Sigmoid colon (tissue), 4 donors: ENCODE measurements at regions not wholly inside any gene's neighbourhood (a gene's known extent, or its start where the extent isn't known, plus 50 kb on each side); places are given as distances from the start of the nearest gene placed in this dataset.
A peak's percentile ranks its signal among the peaks of the same experiment; 100 is the strongest.

Experiments used
- CTCF ChIP-seq, 4 experiments: fragments of 450-650 bp in 3 of 4; fragments of 200-600 bp in 1 of 4; IDR thresholded peaks; one replicate each; pipeline ENCODE4 v1.5.1; 2016 to 2019; ENCODE audit warnings: antibody characterized with exemption in 4 of 4, mild to moderate bottlenecking in 3 of 4, moderate library complexity in 2 of 4
- EP300 ChIP-seq, 4 donors: sonication (generic); formaldehyde crosslinking; IDR thresholded peaks; one replicate each; pipeline ENCODE4 v1.6.1; 2017; ENCODE audit warnings: antibody characterized with exemption in 4 of 4
- POLR2A ChIP-seq, 2 donors: fragments of 450-650 bp; IDR thresholded peaks; one replicate each; pipeline ENCODE4 v1.6.1; 2016; ENCODE audit warnings: antibody characterized with exemption in 2 of 2, mild to moderate bottlenecking in 2 of 2, moderate library complexity in 2 of 2
- POLR2AphosphoS5 ChIP-seq, 4 donors: sonication (generic); formaldehyde crosslinking; IDR thresholded peaks; one replicate each; pipeline ENCODE4 v1.6.1; 2017; ENCODE audit warnings: antibody characterized with exemption in 4 of 4

- no peak for TF ChIP-seq CTCF (IDR thresholded peaks at IDR 0.05)
- TF ChIP-seq POLR2A (IDR thresholded peaks at IDR 0.05) = no peak
- peak in 3 of 4 donors; percentile 47 to 67 (median 65) for TF ChIP-seq POLR2AphosphoS5 (IDR thresholded peaks at IDR 0.05)
- TF ChIP-seq EP300 (IDR thresholded peaks at IDR 0.05) = no peak
Measured at GRCh38 chr6:80457439-80457933, 351.0 kb downstream of the BCKDHB start.
